ENCODE measurements at regions not wholly inside any gene's neighbourhood (a gene's known extent, or its start where the extent isn't known, plus 50 kb on each side); places are given as distances from the start of the nearest gene placed in this dataset.

- DNase-seq (ENCODE audit: insufficient read length, low spot score), result no peak
- TF ChIP-seq, protein P1, sequence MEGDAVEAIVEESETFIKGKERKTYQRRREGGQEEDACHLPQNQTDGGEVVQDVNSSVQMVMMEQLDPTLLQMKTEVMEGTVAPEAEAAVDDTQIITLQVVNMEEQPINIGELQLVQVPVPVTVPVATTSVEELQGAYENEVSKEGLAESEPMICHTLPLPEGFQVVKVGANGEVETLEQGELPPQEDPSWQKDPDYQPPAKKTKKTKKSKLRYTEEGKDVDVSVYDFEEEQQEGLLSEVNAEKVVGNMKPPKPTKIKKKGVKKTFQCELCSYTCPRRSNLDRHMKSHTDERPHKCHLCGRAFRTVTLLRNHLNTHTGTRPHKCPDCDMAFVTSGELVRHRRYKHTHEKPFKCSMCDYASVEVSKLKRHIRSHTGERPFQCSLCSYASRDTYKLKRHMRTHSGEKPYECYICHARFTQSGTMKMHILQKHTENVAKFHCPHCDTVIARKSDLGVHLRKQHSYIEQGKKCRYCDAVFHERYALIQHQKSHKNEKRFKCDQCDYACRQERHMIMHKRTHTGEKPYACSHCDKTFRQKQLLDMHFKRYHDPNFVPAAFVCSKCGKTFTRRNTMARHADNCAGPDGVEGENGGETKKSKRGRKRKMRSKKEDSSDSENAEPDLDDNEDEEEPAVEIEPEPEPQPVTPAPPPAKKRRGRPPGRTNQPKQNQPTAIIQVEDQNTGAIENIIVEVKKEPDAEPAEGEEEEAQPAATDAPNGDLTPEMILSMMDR (IDR thresholded peaks at IDR 0.05; ENCODE audit: insufficient read depth, missing control alignments), result no peak
- no peak for FAIRE-seq
These were observed 151.5 kb upstream of the GSC start for GRCh38 chr14:94921456-94921855.

GRCh38 chr14:94919896-94920295, 150.0 kb upstream of the GSC start:
- FAIRE-seq, result no peak
- DNase-seq (ENCODE audit: insufficient read length, low spot score), result no peak
- TF ChIP-seq, protein P1 (IDR thresholded peaks at IDR 0.05; ENCODE audit: insufficient read depth, missing control alignments), result no peak

- TF ChIP-seq, protein P1 (IDR thresholded peaks at IDR 0.05; ENCODE audit: insufficient read depth, missing control alignments), result no peak
- DNase-seq (ENCODE audit: insufficient read length, low spot score) (no peak), FAIRE-seq (no peak)
These were observed 149.0 kb upstream of the GSC start for GRCh38 chr14:94918896-94919295.

- TF ChIP-seq, protein P1 (IDR thresholded peaks at IDR 0.05; ENCODE audit: insufficient read depth, missing control alignments), result no peak
- FAIRE-seq (no peak), DNase-seq (ENCODE audit: insufficient read length, low spot score) (no peak)
These were observed 147.2 kb upstream of the GSC start for GRCh38 chr14:94917041-94917600.

GRCh38 chr14:94914191-94914590, 144.3 kb upstream of the GSC start:
- no peak for FAIRE-seq
- DNase-seq (ENCODE audit: insufficient read length, low spot score), result no peak
- TF ChIP-seq, protein P1 (IDR thresholded peaks at IDR 0.05; ENCODE audit: insufficient read depth, missing control alignments), result no peak

- no peak for DNase-seq (ENCODE audit: insufficient read length, low spot score)
- FAIRE-seq, result no peak
- TF ChIP-seq, protein P1 (IDR thresholded peaks at IDR 0.05; ENCODE audit: insufficient read depth, missing control alignments), result no peak
These were observed 137.8 kb upstream of the GSC start for GRCh38 chr14:94907626-94908261.

DNA sequence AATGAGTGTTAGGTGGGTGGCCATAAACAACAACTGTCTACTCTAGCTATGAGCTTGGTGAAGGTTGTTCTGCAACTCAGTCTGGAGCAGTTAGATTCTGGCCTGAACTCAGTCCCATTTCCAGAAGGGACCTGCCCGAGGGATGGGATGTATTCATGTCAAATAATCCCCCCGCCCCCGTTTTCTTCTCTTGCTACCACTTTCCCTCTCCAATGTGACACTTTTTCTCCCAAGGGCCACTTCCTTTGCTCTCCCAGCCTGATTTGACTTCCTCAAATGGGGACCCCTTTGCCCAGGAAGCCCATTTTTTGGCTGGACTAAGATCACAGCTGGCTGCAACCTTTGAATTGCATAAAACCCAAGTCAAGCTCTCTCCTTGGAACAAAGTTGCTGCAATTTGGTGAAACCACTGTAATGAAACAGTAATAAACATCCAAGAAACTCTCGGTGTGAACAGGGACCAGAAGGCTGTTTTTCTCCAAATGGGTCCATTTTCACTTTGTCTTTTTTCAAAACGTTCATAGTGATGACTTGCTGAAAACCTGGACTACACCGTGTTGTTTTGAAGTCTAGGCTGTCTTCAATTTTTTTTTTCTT, 137.2 kb upstream of the GSC start:
- TF ChIP-seq, protein P1 (IDR thresholded peaks at IDR 0.05; ENCODE audit: insufficient read depth, missing control alignments), result no peak
- no peak for DNase-seq (ENCODE audit: insufficient read length, low spot score)
- FAIRE-seq, result no peak

All from D721Med (cell line).